SK-N-SH treated with all-trans-retinoic acid at 6 μM for 48 hours (cell line): ENCODE measurements at regions not wholly inside any gene's neighbourhood (a gene's known extent, or its start where the extent isn't known, plus 50 kb on each side); places are given as distances from the start of the nearest gene placed in this dataset.
"Not testable (repeated sequence)": the region's sequence is repeated elsewhere in the genome, so short reads cannot be mapped to it uniquely, and the experiment has no call there.

Experiments
- ATAC-seq: fragments of 200-7000 bp; cut with Tn5 transposase; 3 replicates; pipeline ENCODE4 v1.9.1; 2020; ENCODE audit warnings: mild to moderate bottlenecking, moderate library complexity
- ARNTL ChIP-seq: fragments of 450-650 bp; formaldehyde crosslinking; IDR thresholded peaks from 2 replicates; pipeline ENCODE4 v1.5.0; 2020; ENCODE audit warnings: low read depth, mild to moderate bottlenecking, moderate library complexity, borderline replicate concordance
- BACH2 ChIP-seq: fragments of 250-450 bp; sonication (Bioruptor Pico); IDR thresholded peaks from 2 replicates; pipeline ENCODE4 v1.9.0; 2021; ENCODE audit warnings: mild to moderate bottlenecking, borderline replicate concordance
- CSDC2 ChIP-seq: fragments of 250-450 bp; sonication (Bioruptor Pico); IDR thresholded peaks from 2 replicates; pipeline ENCODE4 v1.5.0; 2020; ENCODE audit warnings: mild to moderate bottlenecking, moderate library complexity
- CSRNP3 ChIP-seq: fragments of 250-450 bp; sonication (Bioruptor Pico); IDR thresholded peaks from 2 replicates; pipeline ENCODE4 v1.5.1; 2021; ENCODE audit warnings: mild to moderate bottlenecking, moderate library complexity
- ESRRG ChIP-seq: fragments of 250-450 bp; sonication (Bioruptor Pico); IDR thresholded peaks from 2 replicates; pipeline ENCODE4 v1.6.1; 2021; ENCODE audit warnings: mild to moderate bottlenecking
- GLIS3 ChIP-seq: fragments of 250-450 bp; sonication (Bioruptor Pico); IDR thresholded peaks from 2 replicates; pipeline ENCODE4 v1.5.0; 2020; ENCODE audit warnings: mild to moderate bottlenecking, moderate library complexity
- ISL1 ChIP-seq: fragments of 250-450 bp; sonication (Bioruptor Pico); IDR thresholded peaks from 2 replicates; pipeline ENCODE4 v2.1.2; 2022; ENCODE audit warnings: mild to moderate bottlenecking, moderate library complexity
- OSR1 ChIP-seq: fragments of 250-450 bp; sonication (Bioruptor Pico); IDR thresholded peaks from 2 replicates; pipeline ENCODE4 v1.8.0; 2022; ENCODE audit warnings: moderate library complexity, mild to moderate bottlenecking, inconsistent platforms
- SNAI2 ChIP-seq: fragments of 250-450 bp; sonication (Bioruptor Pico); IDR thresholded peaks from 2 replicates; pipeline ENCODE4 v1.5.0; 2020; ENCODE audit warnings: mild to moderate bottlenecking, moderate library complexity
- TCF4 ChIP-seq: fragments of 250-450 bp; sonication (Bioruptor Pico); IDR thresholded peaks from 2 replicates; pipeline ENCODE4 v1.8.0; 2021; ENCODE audit warnings: mild to moderate bottlenecking, moderate library complexity, borderline replicate concordance
- TOX ChIP-seq: fragments of 250-450 bp; sonication (Bioruptor Pico); IDR thresholded peaks from 2 replicates; pipeline ENCODE4 v1.8.0; 2021; ENCODE audit warnings: mild to moderate bottlenecking, moderate library complexity, borderline replicate concordance
- TSHZ2 ChIP-seq: fragments of 250-450 bp; sonication (Bioruptor Pico); IDR thresholded peaks from 2 replicates; pipeline ENCODE4 v1.5.0; 2020; ENCODE audit warnings: mild to moderate bottlenecking, moderate library complexity
- ZFP3 ChIP-seq: fragments of 250-450 bp; sonication (Bioruptor Pico); IDR thresholded peaks from 2 replicates; pipeline ENCODE4 v1.5.0; 2020; ENCODE audit warnings: mild to moderate bottlenecking, moderate library complexity
- ZFP30 ChIP-seq: fragments of 450-650 bp; formaldehyde crosslinking; IDR thresholded peaks from 2 replicates; pipeline ENCODE4 v1.5.0; 2022; ENCODE audit warnings: mild to moderate bottlenecking, moderate library complexity
- ZNF565 ChIP-seq: fragments of 450-650 bp; formaldehyde crosslinking; conservative IDR thresholded peaks from 2 replicates; pipeline ENCODE4 v1.5.0; 2020; ENCODE audit warnings: low read depth, mild to moderate bottlenecking, moderate library complexity

GRCh38 chr3:24565053-24565452 lies 70.4 kb upstream of the THRB start:
- no peak for ATAC-seq
- no peak for TF ChIP-seq ISL1 (CRISPR knock-in tag)
- TF ChIP-seq TOX (CRISPR knock-in tag) = no peak
- TF ChIP-seq TCF4 (CRISPR knock-in tag) = no peak
- TF ChIP-seq CSDC2 (CRISPR knock-in tag) = no peak
- no peak for TF ChIP-seq BACH2 (CRISPR knock-in tag)
- no peak for TF ChIP-seq ZFP3 (CRISPR knock-in tag)
- TF ChIP-seq ARNTL (CRISPR knock-in tag) = no peak
- TF ChIP-seq ZFP30 (CRISPR knock-in tag) = no peak
- TF ChIP-seq GLIS3 = no peak
- TF ChIP-seq CSRNP3 (CRISPR knock-in tag) = no peak

GRCh38 chr3:24565656-24566055 lies 71.0 kb upstream of the THRB start:
- no peak for ATAC-seq
- no peak for TF ChIP-seq TCF4 (CRISPR knock-in tag)

- TF ChIP-seq SNAI2 (CRISPR knock-in tag) = no peak
- no peak for ATAC-seq
Observed at GRCh38 chr3:24566927-24567326, 72.3 kb upstream of the THRB start.

GRCh38 chr3:24572409-24572808 lies 77.8 kb upstream of the THRB start:
- not testable (repeated sequence) for ATAC-seq

- ATAC-seq = no peak
- TF ChIP-seq ZNF565 (CRISPR knock-in tag) (no peak), OSR1 (CRISPR knock-in tag) (no peak), CSDC2 (CRISPR knock-in tag) (no peak), ESRRG (CRISPR knock-in tag) (no peak), ZFP30 (CRISPR knock-in tag) (no peak), CSRNP3 (CRISPR knock-in tag) (no peak), TSHZ2 (CRISPR knock-in tag) (no peak), ZFP3 (CRISPR knock-in tag) (no peak)
Observed at GRCh38 chr3:24573576-24573975, 78.9 kb upstream of the THRB start.

- ATAC-seq = no peak
Observed at GRCh38 chr3:24578324-24578723, 83.7 kb upstream of the THRB start.

More at GRCh38 chr3:24578324-24578723, 83.7 kb upstream of the THRB start:
- TF ChIP-seq ISL1 (CRISPR knock-in tag) (no peak), TSHZ2 (CRISPR knock-in tag) (no peak), CSRNP3 (CRISPR knock-in tag) (no peak), TCF4 (CRISPR knock-in tag) (no peak)
